HL-60 (cell line): ENCODE measurements at regions not wholly inside any gene's neighbourhood (a gene's known extent, or its start where the extent isn't known, plus 50 kb on each side); places are given as distances from the start of the nearest gene placed in this dataset.

Experiments
- GABPA ChIP-seq: IDR thresholded peaks from 2 replicates; pipeline ENCODE4 v1.6.1; 2012; ENCODE audit warnings: low read depth
- POLR2AphosphoS5 ChIP-seq: IDR thresholded peaks from 2 replicates; pipeline ENCODE4 v1.6.1; 2012; ENCODE audit warnings: low read depth
- SPI1 ChIP-seq: IDR thresholded peaks from 2 replicates; pipeline ENCODE4 v1.6.1; 2012; ENCODE audit warnings: low read depth, mild to moderate bottlenecking, borderline replicate concordance
- TF ChIP-seq, protein P1 (sequence below): IDR thresholded peaks from one replicate; pipeline ENCODE4 v1.5.1; 2011; ENCODE audit warnings: low read length, control low read depth, inconsistent platforms; ENCODE audit not compliant: insufficient read depth
- TF ChIP-seq, protein P2 (sequence below): IDR thresholded peaks from 2 replicates; pipeline ENCODE4 v1.6.1; 2012; ENCODE audit warnings: low read depth; ENCODE audit not compliant: insufficient replicate concordance

DNA sequence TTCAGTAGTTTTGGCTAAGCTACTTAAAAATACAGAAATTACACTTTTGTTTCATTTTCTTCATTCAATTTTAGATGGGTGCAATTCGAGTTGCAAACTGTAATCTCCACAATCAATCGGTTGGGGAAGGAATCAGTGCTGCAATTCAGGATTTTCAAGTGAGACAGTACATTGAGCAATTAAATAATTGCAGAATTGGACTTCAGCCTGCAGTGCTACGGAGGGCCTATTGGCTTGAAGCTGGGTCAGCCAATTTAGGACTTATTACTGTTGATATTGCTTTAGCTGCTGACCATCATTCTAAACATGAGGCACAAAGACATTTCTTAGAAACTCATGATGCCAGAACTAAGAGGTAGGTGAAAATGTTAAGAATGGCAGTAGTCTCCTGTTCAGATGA is 77.7 kb downstream of the BLTP1 start:
- TF ChIP-seq, protein P1, sequence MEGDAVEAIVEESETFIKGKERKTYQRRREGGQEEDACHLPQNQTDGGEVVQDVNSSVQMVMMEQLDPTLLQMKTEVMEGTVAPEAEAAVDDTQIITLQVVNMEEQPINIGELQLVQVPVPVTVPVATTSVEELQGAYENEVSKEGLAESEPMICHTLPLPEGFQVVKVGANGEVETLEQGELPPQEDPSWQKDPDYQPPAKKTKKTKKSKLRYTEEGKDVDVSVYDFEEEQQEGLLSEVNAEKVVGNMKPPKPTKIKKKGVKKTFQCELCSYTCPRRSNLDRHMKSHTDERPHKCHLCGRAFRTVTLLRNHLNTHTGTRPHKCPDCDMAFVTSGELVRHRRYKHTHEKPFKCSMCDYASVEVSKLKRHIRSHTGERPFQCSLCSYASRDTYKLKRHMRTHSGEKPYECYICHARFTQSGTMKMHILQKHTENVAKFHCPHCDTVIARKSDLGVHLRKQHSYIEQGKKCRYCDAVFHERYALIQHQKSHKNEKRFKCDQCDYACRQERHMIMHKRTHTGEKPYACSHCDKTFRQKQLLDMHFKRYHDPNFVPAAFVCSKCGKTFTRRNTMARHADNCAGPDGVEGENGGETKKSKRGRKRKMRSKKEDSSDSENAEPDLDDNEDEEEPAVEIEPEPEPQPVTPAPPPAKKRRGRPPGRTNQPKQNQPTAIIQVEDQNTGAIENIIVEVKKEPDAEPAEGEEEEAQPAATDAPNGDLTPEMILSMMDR: no peak
- TF ChIP-seq POLR2AphosphoS5 (no peak), SPI1 (no peak), GABPA (no peak)
- TF ChIP-seq, protein P2, sequence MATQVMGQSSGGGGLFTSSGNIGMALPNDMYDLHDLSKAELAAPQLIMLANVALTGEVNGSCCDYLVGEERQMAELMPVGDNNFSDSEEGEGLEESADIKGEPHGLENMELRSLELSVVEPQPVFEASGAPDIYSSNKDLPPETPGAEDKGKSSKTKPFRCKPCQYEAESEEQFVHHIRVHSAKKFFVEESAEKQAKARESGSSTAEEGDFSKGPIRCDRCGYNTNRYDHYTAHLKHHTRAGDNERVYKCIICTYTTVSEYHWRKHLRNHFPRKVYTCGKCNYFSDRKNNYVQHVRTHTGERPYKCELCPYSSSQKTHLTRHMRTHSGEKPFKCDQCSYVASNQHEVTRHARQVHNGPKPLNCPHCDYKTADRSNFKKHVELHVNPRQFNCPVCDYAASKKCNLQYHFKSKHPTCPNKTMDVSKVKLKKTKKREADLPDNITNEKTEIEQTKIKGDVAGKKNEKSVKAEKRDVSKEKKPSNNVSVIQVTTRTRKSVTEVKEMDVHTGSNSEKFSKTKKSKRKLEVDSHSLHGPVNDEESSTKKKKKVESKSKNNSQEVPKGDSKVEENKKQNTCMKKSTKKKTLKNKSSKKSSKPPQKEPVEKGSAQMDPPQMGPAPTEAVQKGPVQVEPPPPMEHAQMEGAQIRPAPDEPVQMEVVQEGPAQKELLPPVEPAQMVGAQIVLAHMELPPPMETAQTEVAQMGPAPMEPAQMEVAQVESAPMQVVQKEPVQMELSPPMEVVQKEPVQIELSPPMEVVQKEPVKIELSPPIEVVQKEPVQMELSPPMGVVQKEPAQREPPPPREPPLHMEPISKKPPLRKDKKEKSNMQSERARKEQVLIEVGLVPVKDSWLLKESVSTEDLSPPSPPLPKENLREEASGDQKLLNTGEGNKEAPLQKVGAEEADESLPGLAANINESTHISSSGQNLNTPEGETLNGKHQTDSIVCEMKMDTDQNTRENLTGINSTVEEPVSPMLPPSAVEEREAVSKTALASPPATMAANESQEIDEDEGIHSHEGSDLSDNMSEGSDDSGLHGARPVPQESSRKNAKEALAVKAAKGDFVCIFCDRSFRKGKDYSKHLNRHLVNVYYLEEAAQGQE: no peak
